G401 (cell line): ENCODE measurements at regions not wholly inside any gene's neighbourhood (a gene's known extent, or its start where the extent isn't known, plus 50 kb on each side); places are given as distances from the start of the nearest gene placed in this dataset.
"Not testable (repeated sequence)": the region's sequence is repeated elsewhere in the genome, so short reads cannot be mapped to it uniquely, and the experiment has no call there.

Experiments
- DNase-seq: peaks from one replicate; pipeline ENCODE4 v3.0.0-alpha.2; 2015; ENCODE audit warnings: low spot score
- in situ Hi-C: cut with HindIII; loops from 2 replicates; pipeline ENCODE4 v1.10.0; 2016; ENCODE audit warnings: low sequenced_read_pairs, mixed read lengths

- in situ Hi-C loops = no loop called here
- peak; percentile 1 for DNase-seq
Observed at GRCh38 chr15:93378558-93378957, 289.5 kb upstream of the RGMA start.

- no peak for DNase-seq
- in situ Hi-C loops = no loop called here
Observed at GRCh38 chr15:93372865-93373223, 283.8 kb upstream of the RGMA start.

GRCh38 chr15:93372208-93372864, 283.3 kb upstream of the RGMA start:
- DNase-seq = no peak
- in situ Hi-C loops = no loop called here

GRCh38 chr15:93366387-93367100, 277.5 kb upstream of the RGMA start:
- DNase-seq = no peak
- in situ Hi-C loops = no loop called here

GRCh38 chr15:93362821-93363220, 273.8 kb upstream of the RGMA start:
- DNase-seq = no peak
- in situ Hi-C loops = loop anchor here (5.0 kb wide), 1 partner anchor 96 kb away; no protein-coding TSS in a partner anchor

GRCh38 chr15:93362203-93362602, 273.2 kb upstream of the RGMA start:
- no peak for DNase-seq
- in situ Hi-C loops = loop anchor here (5.0 kb wide), 1 partner anchor 95 kb away; no protein-coding TSS in a partner anchor

- DNase-seq = no peak
- in situ Hi-C loops = loop anchor here (5.0 kb wide), 1 partner anchor 94 kb away; no protein-coding TSS in a partner anchor
Observed at GRCh38 chr15:93361703-93362102, 272.7 kb upstream of the RGMA start.

- no peak for DNase-seq
- in situ Hi-C loops = loop anchor here (5.0 kb wide), 1 partner anchor 94 kb away; no protein-coding TSS in a partner anchor
Observed at GRCh38 chr15:93360976-93361375, 272.0 kb upstream of the RGMA start.

- no peak for DNase-seq
- in situ Hi-C loops = loop anchor here (5.0 kb wide), 1 partner anchor 93 kb away; no protein-coding TSS in a partner anchor
Observed at GRCh38 chr15:93360318-93360717, 271.3 kb upstream of the RGMA start.

GRCh38 chr15:93359425-93360131, 270.6 kb upstream of the RGMA start:
- no peak for DNase-seq
- in situ Hi-C loops = loop anchor here (5.0 kb wide), 1 partner anchor 92 kb away; no protein-coding TSS in a partner anchor

- no peak for DNase-seq
- in situ Hi-C loops = no loop called here
Observed at GRCh38 chr15:93359060-93359408, 270.0 kb upstream of the RGMA start.

GRCh38 chr15:93358166-93359059, 269.4 kb upstream of the RGMA start:
- DNase-seq = no peak
- in situ Hi-C loops = no loop called here

- DNase-seq = no peak
- in situ Hi-C loops = no loop called here
Observed at GRCh38 chr15:93348711-93349545, 259.9 kb upstream of the RGMA start.

- DNase-seq = no peak
- in situ Hi-C loops = no loop called here
Observed at GRCh38 chr15:93347986-93348385, 259.0 kb upstream of the RGMA start.

GRCh38 chr15:93345981-93346380, 257.0 kb upstream of the RGMA start:
- in situ Hi-C loops = no loop called here
- DNase-seq = no peak

GRCh38 chr15:93343402-93343801, 254.4 kb upstream of the RGMA start:
- DNase-seq, in situ Hi-C loops: not testable (repeated sequence)

GRCh38 chr15:93341164-93341563, 252.2 kb upstream of the RGMA start:
- DNase-seq = no peak
- in situ Hi-C loops = no loop called here

- in situ Hi-C loops = no loop called here
- DNase-seq = no peak
Observed at GRCh38 chr15:93340406-93340805, 251.4 kb upstream of the RGMA start.
